ENCODE measurements at regions not wholly inside any gene's neighbourhood (a gene's known extent, or its start where the extent isn't known, plus 50 kb on each side); places are given as distances from the start of the nearest gene placed in this dataset.

DNA sequence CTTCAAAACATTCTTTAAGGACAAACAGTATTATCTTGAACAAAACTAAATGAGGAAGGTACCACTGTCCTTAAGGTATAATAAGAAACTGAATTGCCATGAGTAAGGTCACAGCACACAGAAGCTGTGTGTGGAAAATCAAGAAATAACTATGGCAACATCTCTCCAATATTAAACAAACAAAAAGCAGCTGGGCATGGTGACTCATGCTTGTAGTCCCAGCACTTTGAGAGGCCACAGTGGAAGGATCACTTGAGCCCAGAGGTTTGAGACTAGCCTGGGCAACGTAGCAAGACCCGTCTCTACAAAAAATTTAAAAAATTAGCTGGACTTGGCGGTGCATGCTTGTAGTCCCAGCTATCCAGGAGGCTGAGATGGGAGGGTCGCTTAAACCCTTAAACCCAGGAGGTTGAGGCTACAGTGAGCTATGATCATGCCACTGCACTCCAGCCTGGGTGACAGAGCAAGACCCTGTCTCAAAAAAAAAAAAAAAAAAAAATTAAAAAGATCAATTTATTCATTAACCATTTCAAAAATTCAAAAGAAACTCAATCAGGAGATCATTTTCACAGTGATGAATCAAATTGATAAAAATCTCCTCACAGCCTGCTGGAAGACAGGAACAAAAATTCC lies 195.4 kb downstream of the SKIDA1 start:
- TF ChIP-seq TAF1 (IDR thresholded peaks at IDR 0.05; ENCODE audit: borderline replicate concordance, insufficient read depth, low read length) (no peak), POLR2AphosphoS5 (IDR thresholded peaks at IDR 0.05; ENCODE audit: low read depth, low read length) (no peak)

All from PFSK-1 (cell line).